ENCODE measurements at regions not wholly inside any gene's neighbourhood (a gene's known extent, or its start where the extent isn't known, plus 50 kb on each side); places are given as distances from the start of the nearest gene placed in this dataset.

GRCh38 chr5:164553851-164554250, 1048.4 kb downstream of the MAT2B start:
- Mint-ChIP-seq H3K4me1 (no peaks in the 10 kb centered on the region), H3K9me3 (0 out of 2 replicates have a peak, but pooled peaks cover under 1% of the 10 kb centered on the region), H3K4me3 (no peak overlapping the region), H3K36me3 (no peaks in the 10 kb centered on the region), H3K27ac (no peak overlapping the region), H3K27me3 (ENCODE audit: low read depth) (no peaks in the 10 kb centered on the region)
- TF ChIP-seq ESRRA (CRISPR knock-in tag; IDR thresholded peaks at IDR 0.05; ENCODE audit: borderline replicate concordance) (no peak), ZNF416 (CRISPR knock-in tag; IDR thresholded peaks at IDR 0.05) (no peak), ZNF396 (CRISPR knock-in tag; IDR thresholded peaks at IDR 0.05; ENCODE audit: borderline replicate concordance) (no peak), CTCF (IDR thresholded peaks at IDR 0.05) (no peak), E2F4 (CRISPR knock-in tag; IDR thresholded peaks at IDR 0.05; ENCODE audit: borderline replicate concordance, low read depth) (no peak), ATF3 (CRISPR knock-in tag; conservative IDR thresholded peaks at IDR 0.05) (no peak), NR2C2 (CRISPR knock-in tag; IDR thresholded peaks at IDR 0.05) (no peak), AFF4 (CRISPR knock-in tag; IDR thresholded peaks at IDR 0.05; ENCODE audit: borderline replicate concordance) (no peak), FOXP4 (CRISPR knock-in tag; IDR thresholded peaks at IDR 0.05) (no peak)
- DNase-seq (ENCODE audit: low spot score) (no peak), ATAC-seq (no peak)
- POLR2A ChIA-PET, result no interaction called here
- CTCF ChIA-PET, result no interaction called here

GRCh38 chr5:164555809-164556208, 1050.4 kb downstream of the MAT2B start:
- no peaks in the 10 kb centered on the region for H3K27me3 Mint-ChIP-seq (ENCODE audit: low read depth)
- ATAC-seq (no peak), DNase-seq (ENCODE audit: low spot score) (no peak)
- H3K36me3 Mint-ChIP-seq, result no peaks in the 10 kb centered on the region
- TF ChIP-seq SP1 (CRISPR knock-in tag; conservative IDR thresholded peaks at IDR 0.05), result no peak
- no peak for TF ChIP-seq AR (CRISPR knock-in tag; IDR thresholded peaks at IDR 0.05)
- no peak for TF ChIP-seq CREB1 (CRISPR knock-in tag; IDR thresholded peaks at IDR 0.05)
- no peak for TF ChIP-seq HMGA2 (CRISPR knock-in tag; IDR thresholded peaks at IDR 0.05)
- TF ChIP-seq ZNF121 (CRISPR knock-in tag; IDR thresholded peaks at IDR 0.05), result no peak
- TF ChIP-seq ATF6 (CRISPR knock-in tag; IDR thresholded peaks at IDR 0.05), result no peak
- TF ChIP-seq SMAD3 (CRISPR knock-in tag; IDR thresholded peaks at IDR 0.05; ENCODE audit: borderline replicate concordance), result no peak
- no peak for TF ChIP-seq ZNF232 (CRISPR knock-in tag; IDR thresholded peaks at IDR 0.05)
- no peak for TF ChIP-seq MLX (CRISPR knock-in tag; IDR thresholded peaks at IDR 0.05)
- TF ChIP-seq CBFB (CRISPR knock-in tag; IDR thresholded peaks at IDR 0.05; ENCODE audit: low read depth), result no peak
- no peak for TF ChIP-seq ZBTB21 (CRISPR knock-in tag; IDR thresholded peaks at IDR 0.05; ENCODE audit: borderline replicate concordance)
- H3K4me3 Mint-ChIP-seq, result no peak overlapping the region
- POLR2A ChIA-PET, result no interaction called here
- H3K4me1 Mint-ChIP-seq, result no peaks in the 10 kb centered on the region
- CTCF ChIA-PET, result no interaction called here
- H3K27ac Mint-ChIP-seq, result no peak overlapping the region
- H3K9me3 Mint-ChIP-seq, result 0 out of 2 replicates have a peak, but pooled peaks cover 3% of the 10 kb centered on the region
